ENCODE measurements at regions not wholly inside any gene's neighbourhood (a gene's known extent, or its start where the extent isn't known, plus 50 kb on each side); places are given as distances from the start of the nearest gene placed in this dataset.

DNA sequence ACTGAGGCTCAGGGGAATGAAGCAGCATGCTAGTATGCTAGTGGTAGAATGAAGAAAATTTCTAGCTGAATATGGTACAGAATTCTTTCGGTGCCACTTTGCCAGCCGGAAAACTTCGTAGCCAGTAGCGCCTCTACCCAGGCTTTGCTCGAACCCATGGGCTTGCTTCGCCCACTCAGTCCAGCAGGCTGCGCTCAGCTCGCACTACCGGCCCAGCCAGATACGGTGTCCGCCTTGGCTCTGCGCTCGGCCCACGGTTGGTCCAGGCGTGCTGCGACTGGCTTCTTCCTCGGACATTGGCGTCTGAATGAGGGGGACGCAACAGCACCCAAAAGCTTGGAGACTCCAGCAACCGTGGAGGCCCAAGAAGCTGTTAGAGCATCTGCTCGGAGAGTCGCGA is 372.5 kb upstream of the CDH8 start:
- H4K20me1 ChIP-seq (ENCODE audit: control insufficient read depth, extremely low read depth, insufficient read depth, low read length) = no peaks in the 10 kb centered on the region
- no peak overlapping the region for H3K27ac ChIP-seq (ENCODE audit: control insufficient read depth, insufficient read depth, low read length)
- no peak for DNase-seq (ENCODE audit: low read depth, low spot score)
- H2AFZ ChIP-seq (ENCODE audit: control insufficient read depth, low read length) = no peak overlapping the region
- dilution Hi-C loops (cut with MboI; ENCODE audit: extremely low pct_ligation_motif_present, low sequenced_read_pairs) = no loop called here
- H3K9ac ChIP-seq (ENCODE audit: control insufficient read depth, extremely low read depth, insufficient read depth, low read length) = no peak overlapping the region
- FAIRE-seq = no peak
- H3K9me3 ChIP-seq (ENCODE audit: control insufficient read depth, low read depth, low read length) = peaks cover 2% of the 10 kb centered on the region
- H3K9me1 ChIP-seq (ENCODE audit: control insufficient read depth, extremely low read depth, insufficient read depth, low read length) = no peaks in the 10 kb centered on the region
- no peaks in the 10 kb centered on the region for H3K27me3 ChIP-seq (ENCODE audit: control insufficient read depth, extremely low read depth, insufficient read depth, low read length)
- H3K4me1 ChIP-seq (ENCODE audit: control insufficient read depth, extremely low read depth, insufficient read depth, low read length) = no peaks in the 10 kb centered on the region
- no peak overlapping the region for H3K4me3 ChIP-seq (ENCODE audit: control insufficient read depth in 2 of 3, extremely low read depth in 1 of 3, insufficient read depth in 2 of 3, low read depth in 1 of 3, low read length in 3 of 3)
- H3K36me3 ChIP-seq (ENCODE audit: control insufficient read depth in 2 of 2, extremely low read depth in 1 of 2, insufficient read depth in 2 of 2, low read length in 2 of 2) = no peaks in the 10 kb centered on the region
- TF ChIP-seq, protein P1, sequence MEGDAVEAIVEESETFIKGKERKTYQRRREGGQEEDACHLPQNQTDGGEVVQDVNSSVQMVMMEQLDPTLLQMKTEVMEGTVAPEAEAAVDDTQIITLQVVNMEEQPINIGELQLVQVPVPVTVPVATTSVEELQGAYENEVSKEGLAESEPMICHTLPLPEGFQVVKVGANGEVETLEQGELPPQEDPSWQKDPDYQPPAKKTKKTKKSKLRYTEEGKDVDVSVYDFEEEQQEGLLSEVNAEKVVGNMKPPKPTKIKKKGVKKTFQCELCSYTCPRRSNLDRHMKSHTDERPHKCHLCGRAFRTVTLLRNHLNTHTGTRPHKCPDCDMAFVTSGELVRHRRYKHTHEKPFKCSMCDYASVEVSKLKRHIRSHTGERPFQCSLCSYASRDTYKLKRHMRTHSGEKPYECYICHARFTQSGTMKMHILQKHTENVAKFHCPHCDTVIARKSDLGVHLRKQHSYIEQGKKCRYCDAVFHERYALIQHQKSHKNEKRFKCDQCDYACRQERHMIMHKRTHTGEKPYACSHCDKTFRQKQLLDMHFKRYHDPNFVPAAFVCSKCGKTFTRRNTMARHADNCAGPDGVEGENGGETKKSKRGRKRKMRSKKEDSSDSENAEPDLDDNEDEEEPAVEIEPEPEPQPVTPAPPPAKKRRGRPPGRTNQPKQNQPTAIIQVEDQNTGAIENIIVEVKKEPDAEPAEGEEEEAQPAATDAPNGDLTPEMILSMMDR (optimal IDR thresholded peaks at IDR 0.05 in 1 of 3, IDR thresholded peaks at IDR 0.05 in 1 of 3, conservative IDR thresholded peaks at IDR 0.05 in 1 of 3; ENCODE audit: extremely low read depth in 1 of 3, insufficient read depth in 2 of 3, low read length in 3 of 3) = no peak
- TF ChIP-seq EZH2 (IDR thresholded peaks at IDR 0.05; ENCODE audit: low read length) = no peak
- no peak overlapping the region for H3K4me2 ChIP-seq (ENCODE audit: control insufficient read depth, extremely low read depth, insufficient read depth, low read depth, low read length)
- no peaks in the 10 kb centered on the region for H3K79me2 ChIP-seq (ENCODE audit: control insufficient read depth, insufficient read depth, low read length)

DNA sequence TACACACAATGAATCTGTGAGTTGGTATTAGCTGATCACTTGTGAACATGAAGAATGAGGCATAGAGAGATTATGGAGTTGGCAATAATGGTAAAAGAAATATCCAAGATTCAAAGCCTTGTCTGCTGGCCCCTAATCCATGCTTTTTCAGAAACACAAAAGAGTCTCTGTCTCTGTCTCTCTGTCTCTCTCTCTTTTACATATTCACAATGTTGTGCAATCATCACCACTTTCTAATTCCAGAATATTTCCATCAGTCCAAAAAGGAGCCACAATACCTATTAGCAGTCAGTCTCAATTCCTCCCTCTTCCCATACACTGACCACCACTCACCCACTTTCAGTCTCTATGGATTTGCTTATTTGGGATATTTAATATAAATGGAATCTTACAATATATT is 370.1 kb upstream of the CDH8 start:
- Histone ChIP-seq H3K4me3 (ENCODE audit: control insufficient read depth in 2 of 3, extremely low read depth in 1 of 3, insufficient read depth in 2 of 3, low read depth in 1 of 3, low read length in 3 of 3) (no peak overlapping the region), H3K4me1 (ENCODE audit: control insufficient read depth, extremely low read depth, insufficient read depth, low read length) (no peaks in the 10 kb centered on the region), H4K20me1 (ENCODE audit: control insufficient read depth, extremely low read depth, insufficient read depth, low read length) (no peaks in the 10 kb centered on the region), H3K79me2 (ENCODE audit: control insufficient read depth, insufficient read depth, low read length) (no peaks in the 10 kb centered on the region), H3K9me1 (ENCODE audit: control insufficient read depth, extremely low read depth, insufficient read depth, low read length) (no peaks in the 10 kb centered on the region), H3K36me3 (ENCODE audit: control insufficient read depth in 2 of 2, extremely low read depth in 1 of 2, insufficient read depth in 2 of 2, low read length in 2 of 2) (no peaks in the 10 kb centered on the region), H3K9ac (ENCODE audit: control insufficient read depth, extremely low read depth, insufficient read depth, low read length) (no peak overlapping the region), H3K27me3 (ENCODE audit: control insufficient read depth, extremely low read depth, insufficient read depth, low read length) (no peaks in the 10 kb centered on the region), H2AFZ (ENCODE audit: control insufficient read depth, low read length) (no peak overlapping the region), H3K9me3 (ENCODE audit: control insufficient read depth, low read depth, low read length) (peaks cover 2% of the 10 kb centered on the region), H3K27ac (ENCODE audit: control insufficient read depth, insufficient read depth, low read length) (no peak overlapping the region), H3K4me2 (ENCODE audit: control insufficient read depth, extremely low read depth, insufficient read depth, low read depth, low read length) (no peak overlapping the region)
- FAIRE-seq (no peak), DNase-seq (ENCODE audit: low read depth, low spot score) (no peak)
- TF ChIP-seq EZH2 (IDR thresholded peaks at IDR 0.05; ENCODE audit: low read length) = no peak
- TF ChIP-seq, protein P1 (optimal IDR thresholded peaks at IDR 0.05 in 1 of 3, IDR thresholded peaks at IDR 0.05 in 1 of 3, conservative IDR thresholded peaks at IDR 0.05 in 1 of 3; ENCODE audit: extremely low read depth in 1 of 3, insufficient read depth in 2 of 3, low read length in 3 of 3) = no peak
- dilution Hi-C loops (cut with MboI; ENCODE audit: extremely low pct_ligation_motif_present, low sequenced_read_pairs) = no loop called here

Data from keratinocyte (primary cell).